ENCODE measurements at regions not wholly inside any gene's neighbourhood (a gene's known extent, or its start where the extent isn't known, plus 50 kb on each side); places are given as distances from the start of the nearest gene placed in this dataset.

- Histone ChIP-seq H3K4me1 (ENCODE audit: control insufficient read depth, extremely low read depth, insufficient read depth, low read length) (peaks cover 65% of the 10 kb centered on the region), H3K4me2 (ENCODE audit: control insufficient read depth, extremely low read depth, insufficient read depth, low read depth, low read length) (peak overlapping the region; percentile 3), H3K9ac (ENCODE audit: control insufficient read depth, extremely low read depth, insufficient read depth, low read length) (no peak overlapping the region), H3K27me3 (ENCODE audit: control insufficient read depth, extremely low read depth, insufficient read depth, low read length) (no peaks in the 10 kb centered on the region), H3K4me3 (ENCODE audit: control insufficient read depth in 2 of 3, extremely low read depth in 1 of 3, insufficient read depth in 2 of 3, low read depth in 1 of 3, low read length in 3 of 3) (no peak overlapping the region), H4K20me1 (ENCODE audit: control insufficient read depth, extremely low read depth, insufficient read depth, low read length) (no peaks in the 10 kb centered on the region), H3K36me3 (ENCODE audit: control insufficient read depth in 2 of 2, extremely low read depth in 1 of 2, insufficient read depth in 2 of 2, low read length in 2 of 2) (peaks cover 0 to 18% of the 10 kb centered on the region in 2 experiments), H3K27ac (ENCODE audit: control insufficient read depth, insufficient read depth, low read length) (no peak overlapping the region), H2AFZ (ENCODE audit: control insufficient read depth, low read length) (no peak overlapping the region), H3K79me2 (ENCODE audit: control insufficient read depth, insufficient read depth, low read length) (peaks cover 79% of the 10 kb centered on the region), H3K9me1 (ENCODE audit: control insufficient read depth, extremely low read depth, insufficient read depth, low read length) (no peaks in the 10 kb centered on the region), H3K9me3 (ENCODE audit: control insufficient read depth, low read depth, low read length) (no peaks in the 10 kb centered on the region)
- peak; percentile 23 for FAIRE-seq
- DNase-seq (ENCODE audit: low read depth, low spot score): no peak
- TF ChIP-seq CTCF (optimal IDR thresholded peaks at IDR 0.05 in 1 of 3, IDR thresholded peaks at IDR 0.05 in 1 of 3, conservative IDR thresholded peaks at IDR 0.05 in 1 of 3; ENCODE audit: extremely low read depth in 1 of 3, insufficient read depth in 2 of 3, low read length in 3 of 3) (no peak), EZH2 (IDR thresholded peaks at IDR 0.05; ENCODE audit: low read length) (no peak)
- dilution Hi-C loops (cut with MboI; ENCODE audit: extremely low pct_ligation_motif_present, low sequenced_read_pairs): no loop called here
Measured at GRCh38 chr11:122173074-122173450, 57.0 kb upstream of the BLID start.

DNA sequence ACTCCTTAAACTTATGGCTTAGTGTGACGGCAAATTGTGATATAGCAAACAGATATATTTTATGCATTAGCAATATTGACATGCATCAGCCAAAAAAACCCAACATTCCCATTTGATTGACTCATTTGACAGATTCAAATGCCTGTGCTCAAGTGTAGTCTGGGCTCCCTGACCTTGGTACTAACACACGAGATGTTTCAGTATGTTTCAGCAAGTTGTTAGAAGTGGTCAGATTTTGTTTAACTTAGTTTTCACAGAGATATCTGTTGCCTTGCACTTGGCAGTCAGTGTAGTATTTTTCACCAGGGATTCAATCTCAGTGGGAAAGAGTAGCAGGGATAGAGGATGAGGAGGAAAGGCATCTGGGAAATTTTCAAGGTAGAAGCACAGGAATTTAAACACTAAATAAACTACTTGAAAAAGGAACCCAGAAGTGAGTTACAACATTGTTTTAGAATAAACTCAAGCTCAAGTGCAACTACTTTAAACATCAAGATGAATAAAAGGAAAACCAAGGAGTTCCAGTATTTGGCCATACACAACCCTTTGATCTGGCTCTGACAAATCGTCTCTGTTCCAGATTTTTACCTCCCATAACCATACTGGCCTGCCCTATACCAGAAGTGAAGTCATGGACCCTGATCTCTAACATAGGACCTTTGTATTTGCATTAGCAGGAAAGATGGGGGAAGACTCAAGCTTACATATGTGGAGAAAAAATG is 56.5 kb upstream of the BLID start:
- Histone ChIP-seq H2AFZ (ENCODE audit: control insufficient read depth, low read length) (no peak overlapping the region), H3K9me3 (ENCODE audit: control insufficient read depth, low read depth, low read length) (no peaks in the 10 kb centered on the region), H4K20me1 (ENCODE audit: control insufficient read depth, extremely low read depth, insufficient read depth, low read length) (no peaks in the 10 kb centered on the region), H3K36me3 (ENCODE audit: control insufficient read depth in 2 of 2, extremely low read depth in 1 of 2, insufficient read depth in 2 of 2, low read length in 2 of 2) (peaks cover 0 to 18% of the 10 kb centered on the region in 2 experiments), H3K9me1 (ENCODE audit: control insufficient read depth, extremely low read depth, insufficient read depth, low read length) (no peaks in the 10 kb centered on the region), H3K4me3 (ENCODE audit: control insufficient read depth in 2 of 3, extremely low read depth in 1 of 3, insufficient read depth in 2 of 3, low read depth in 1 of 3, low read length in 3 of 3) (no peak overlapping the region), H3K9ac (ENCODE audit: control insufficient read depth, extremely low read depth, insufficient read depth, low read length) (no peak overlapping the region), H3K27me3 (ENCODE audit: control insufficient read depth, extremely low read depth, insufficient read depth, low read length) (no peaks in the 10 kb centered on the region), H3K4me2 (ENCODE audit: control insufficient read depth, extremely low read depth, insufficient read depth, low read depth, low read length) (no peak overlapping the region), H3K27ac (ENCODE audit: control insufficient read depth, insufficient read depth, low read length) (no peak overlapping the region), H3K4me1 (ENCODE audit: control insufficient read depth, extremely low read depth, insufficient read depth, low read length) (peaks cover 66% of the 10 kb centered on the region), H3K79me2 (ENCODE audit: control insufficient read depth, insufficient read depth, low read length) (peaks cover 76% of the 10 kb centered on the region)
- FAIRE-seq: peak; percentile 13
- TF ChIP-seq CTCF (optimal IDR thresholded peaks at IDR 0.05 in 1 of 3, IDR thresholded peaks at IDR 0.05 in 1 of 3, conservative IDR thresholded peaks at IDR 0.05 in 1 of 3; ENCODE audit: extremely low read depth in 1 of 3, insufficient read depth in 2 of 3, low read length in 3 of 3) (no peak), EZH2 (IDR thresholded peaks at IDR 0.05; ENCODE audit: low read length) (no peak)
- dilution Hi-C loops (cut with MboI; ENCODE audit: extremely low pct_ligation_motif_present, low sequenced_read_pairs): no loop called here
- DNase-seq (ENCODE audit: low read depth, low spot score): no peak
